HepG2 (cell line): ENCODE measurements at regions not wholly inside any gene's neighbourhood (a gene's known extent, or its start where the extent isn't known, plus 50 kb on each side); places are given as distances from the start of the nearest gene placed in this dataset.

Experiments
- ATAC-seq: fragments of 200-7000 bp; cut with Tn5 transposase; 3 replicates; pipeline ENCODE4 v1.9.1; 2020; ENCODE audit warnings: mild to moderate bottlenecking, moderate library complexity
- BruUV-seq: library from RNA; stranded (reverse); fragments of 400-500 nt; replicated peaks from 2 replicates; lab custom pipeline; 2021; lab: Mats Ljungman, UMichigan
- CTCF ChIA-PET: fragments of 300-600 bp; formaldehyde crosslinking; extraction: SDS; loops from one replicate; lab custom pipeline; 2021; ENCODE audit warnings: low total read pairs, inconsistent platforms, low intra/inter-chr PET ratio; lab: Yijun Ruan, JAX
- POLR2A ChIA-PET: fragments of 350-600 bp; sonication (Branson Sonifier 250); formaldehyde crosslinking; loops from one replicate; lab custom pipeline; 2020; ENCODE audit warnings: antibody characterized with exemption, inconsistent platforms; lab: Yijun Ruan, JAX
- DNase-seq: peaks from one replicate; pipeline ENCODE4 v3.0.0-alpha.2; 2015; ENCODE audit warnings: low spot score
- FAIRE-seq: peaks from 3 replicates; lab custom pipeline; 2011; peaks lifted over from hg19 to GRCh38; lab: Jason Lieb, UNC
- H2AFZ ChIP-seq: one replicate; pipeline ENCODE4 v1.6.1; 2011; ENCODE audit warnings: low read length, inconsistent platforms
- H3K27ac ChIP-seq: fragments of 300-600 bp; 3 replicates; pipeline ENCODE4 v1.8.0; 2011; ENCODE audit warnings: mixed run types, mild to moderate bottlenecking, mixed read lengths, low read length, inconsistent platforms; ENCODE audit not compliant: insufficient read depth; ENCODE audit errors: extremely low read length
- H3K27me3 ChIP-seq, 2 experiments: fragments of 200-600 bp in 1 of 2; 2 replicates in 1 of 2; 3 replicates in 1 of 2; pipeline versions ENCODE4 v1.6.0 to v1.8.0; 2011; ENCODE audit warnings: low read length in 2 of 2, mild to moderate bottlenecking in 2 of 2, moderate library complexity in 2 of 2, inconsistent platforms in 1 of 2; ENCODE audit not compliant: insufficient read depth in 2 of 2, control insufficient read depth in 1 of 2
- H3K36me3 ChIP-seq, 2 experiments: fragments of 200-600 bp in 1 of 2; replicated peaks in 1 of 2; 2 replicates in 1 of 2; 3 replicates in 1 of 2; pipeline versions ENCODE4 v1.5.1 to v1.8.0; 2011; ENCODE audit warnings: low read length in 2 of 2, inconsistent platforms in 1 of 2; ENCODE audit not compliant: insufficient read depth in 2 of 2, control insufficient read depth in 1 of 2
- H3K4me1 ChIP-seq: 2 replicates; pipeline ENCODE4 v1.5.1; 2012; ENCODE audit warnings: low read length, inconsistent platforms; ENCODE audit not compliant: insufficient read depth
- H3K4me2 ChIP-seq: 2 replicates; pipeline ENCODE4 v1.6.0; 2011; ENCODE audit warnings: low read depth, low read length, inconsistent platforms
- H3K4me3 ChIP-seq, 3 experiments: fragments of 200-600 bp in 1 of 3; sonication (generic), shearing (Covaris generic) in 1 of 3; replicated peaks in 1 of 3; 2 replicates each; pipeline ENCODE4 v1.5.1; 2011 to 2016; ENCODE audit warnings: low read length in 3 of 3, inconsistent platforms in 2 of 3, low read depth in 2 of 3, mild to moderate bottlenecking in 2 of 3, control low read depth in 1 of 3, mixed read lengths in 1 of 3; ENCODE audit not compliant: insufficient read depth in 1 of 3
- H3K79me2 ChIP-seq: one replicate; pipeline ENCODE4 v1.6.1; 2011; ENCODE audit warnings: low read length, inconsistent platforms; ENCODE audit not compliant: insufficient read depth
- H3K9ac ChIP-seq: 2 replicates; pipeline ENCODE4 v1.6.0; 2011; ENCODE audit warnings: mild to moderate bottlenecking, low read depth, low read length, inconsistent platforms; ENCODE audit not compliant: insufficient read depth
- H3K9me3 ChIP-seq: 2 replicates; pipeline ENCODE4 v1.5.1; 2012; ENCODE audit warnings: mild to moderate bottlenecking, low read length
- H4K20me1 ChIP-seq: 2 replicates; pipeline ENCODE4 v1.6.0; 2011; ENCODE audit warnings: inconsistent platforms, mild to moderate bottlenecking, low read length, moderate library complexity; ENCODE audit not compliant: insufficient read depth
- CCDC6 ChIP-seq: sonication (generic); formaldehyde crosslinking; IDR thresholded peaks from 2 replicates; pipeline ENCODE4 v1.8.1; 2022; ENCODE audit warnings: mild to moderate bottlenecking, missing genetic modification reagents, moderate library complexity
- CHD4 ChIP-seq: fragments of 200-600 bp; sonication (generic); IDR thresholded peaks from 2 replicates; pipeline ENCODE4 v1.7.0; 2017; ENCODE audit warnings: mild to moderate bottlenecking, low read length, borderline replicate concordance
- YEATS4 ChIP-seq: sonication (generic); formaldehyde crosslinking; IDR thresholded peaks from 2 replicates; pipeline ENCODE4 v1.4.0; 2020; ENCODE audit warnings: missing genetic modification reagents, borderline replicate concordance
- ZNF207 ChIP-seq: fragments of 450-650 bp; IDR thresholded peaks from 2 replicates; pipeline ENCODE4 v1.6.1; 2016; ENCODE audit warnings: antibody characterized with exemption, borderline replicate concordance
- ZNF362 ChIP-seq: sonication (generic); formaldehyde crosslinking; IDR thresholded peaks from 2 replicates; pipeline ENCODE4 v1.4.0; 2020; ENCODE audit warnings: missing genetic modification reagents, mild to moderate bottlenecking, borderline replicate concordance
- ZNF652 ChIP-seq: IDR thresholded peaks from 2 replicates; pipeline ENCODE4 v1.6.1; 2016; ENCODE audit warnings: low read depth, borderline replicate concordance
- WGBS: methylation state at CpG from one replicate; pipeline ENCODE4 v1.1.6; 2017; ENCODE audit warnings: low lambda C conversion rate; 5-methylcytosine and 5-hydroxymethylcytosine counted together
- in situ Hi-C: cut with HindIII; loops from 2 replicates; pipeline ENCODE4 v1.10.0; 2017; ENCODE audit warnings: low pct_unique_long_range_greater_than_20kb; ENCODE audit not compliant: extremely low pct_ligation_motif_present
- intact Hi-C: fragments of 100-400 bp; cut with micrococcal nuclease; formaldehyde crosslinking; loops from one replicate; pipeline ENCODE4 v1.10.0; 2022; ENCODE audit not compliant: unreplicated experiment
- TF ChIP-seq, protein P1 (sequence below): sonication (generic); formaldehyde crosslinking; IDR thresholded peaks from 2 replicates; pipeline ENCODE4 v1.4.0; 2020; ENCODE audit warnings: missing genetic modification reagents, borderline replicate concordance

DNA sequence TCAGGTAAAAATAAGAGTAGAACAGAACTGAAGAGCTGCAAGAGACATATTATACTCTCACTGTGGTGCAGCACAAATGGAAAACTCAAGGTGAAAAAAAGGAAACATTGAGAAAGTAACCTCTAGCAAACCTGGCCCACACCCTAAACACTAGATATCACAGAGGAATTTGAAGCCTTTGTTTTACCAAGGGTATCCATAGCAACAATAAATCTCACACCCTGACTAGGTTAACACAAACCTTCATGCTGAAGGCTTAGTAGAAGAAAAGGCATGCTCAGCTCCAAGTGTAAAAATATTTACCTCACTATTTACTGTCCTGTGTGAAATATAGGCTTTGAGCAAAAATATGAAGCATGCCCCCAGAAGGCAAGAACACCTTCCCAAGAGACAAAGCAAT is 61.9 kb upstream of the TAB3 start (continued):
- TF ChIP-seq, protein P1, sequence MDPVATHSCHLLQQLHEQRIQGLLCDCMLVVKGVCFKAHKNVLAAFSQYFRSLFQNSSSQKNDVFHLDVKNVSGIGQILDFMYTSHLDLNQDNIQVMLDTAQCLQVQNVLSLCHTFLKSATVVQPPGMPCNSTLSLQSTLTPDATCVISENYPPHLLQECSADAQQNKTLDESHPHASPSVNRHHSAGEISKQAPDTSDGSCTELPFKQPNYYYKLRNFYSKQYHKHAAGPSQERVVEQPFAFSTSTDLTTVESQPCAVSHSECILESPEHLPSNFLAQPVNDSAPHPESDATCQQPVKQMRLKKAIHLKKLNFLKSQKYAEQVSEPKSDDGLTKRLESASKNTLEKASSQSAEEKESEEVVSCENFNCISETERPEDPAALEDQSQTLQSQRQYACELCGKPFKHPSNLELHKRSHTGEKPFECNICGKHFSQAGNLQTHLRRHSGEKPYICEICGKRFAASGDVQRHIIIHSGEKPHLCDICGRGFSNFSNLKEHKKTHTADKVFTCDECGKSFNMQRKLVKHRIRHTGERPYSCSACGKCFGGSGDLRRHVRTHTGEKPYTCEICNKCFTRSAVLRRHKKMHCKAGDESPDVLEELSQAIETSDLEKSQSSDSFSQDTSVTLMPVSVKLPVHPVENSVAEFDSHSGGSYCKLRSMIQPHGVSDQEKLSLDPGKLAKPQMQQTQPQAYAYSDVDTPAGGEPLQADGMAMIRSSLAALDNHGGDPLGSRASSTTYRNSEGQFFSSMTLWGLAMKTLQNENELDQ (CRISPR knock-in tag): no peak
- no peak for TF ChIP-seq YEATS4 (CRISPR knock-in tag)
- TF ChIP-seq ZNF207: no peak
- no peak for TF ChIP-seq ZNF652 (CRISPR knock-in tag)

GRCh38 chrX:30950391-30950790 is 61.3 kb upstream of the TAB3 start:
- WGBS: 100% methylated on average over 1 of the region's 2 CpGs
- H2AFZ ChIP-seq: no peak overlapping the region
- no peaks in the 10 kb centered on the region for H3K27me3 ChIP-seq
- no peak overlapping the region for H3K4me2 ChIP-seq
- no peaks in the 10 kb centered on the region for H4K20me1 ChIP-seq
- BruUV-seq: no TSS peak
- no peak for ATAC-seq
- no peak for TF ChIP-seq ZNF362 (CRISPR knock-in tag)
- TF ChIP-seq CHD4: no peak
- no peak for TF ChIP-seq CCDC6
- TF ChIP-seq, all 625 proteins: peak for 0
- no peak overlapping the region for H3K27ac ChIP-seq
- no peak overlapping the region for H3K4me3 ChIP-seq
- no peak overlapping the region for H3K9ac ChIP-seq
- POLR2A ChIA-PET: no interaction called here
- intact Hi-C loops: no loop called here
- DNase-seq (no peak), FAIRE-seq (no peak)
- CTCF ChIA-PET: no interaction called here
- H3K36me3 ChIP-seq: no peaks in the 10 kb centered on the region
- in situ Hi-C loops: no loop called here
- peaks cover 19% of the 10 kb centered on the region for H3K4me1 ChIP-seq
- no peaks in the 10 kb centered on the region for H3K9me3 ChIP-seq
- H3K79me2 ChIP-seq: no peaks in the 10 kb centered on the region
